H1 (cell line): ENCODE measurements at regions not wholly inside any gene's neighbourhood (a gene's known extent, or its start where the extent isn't known, plus 50 kb on each side); places are given as distances from the start of the nearest gene placed in this dataset.

Experiments
- CTCF ChIA-PET: fragments of 300-600 bp; sonication (Branson Sonifier 250); formaldehyde crosslinking; loops from one replicate; lab custom pipeline; 2021; ENCODE audit not compliant: partially characterized antibody; lab: Charles Lee
- POLR2A ChIA-PET: fragments of 300-600 bp; sonication (Branson Sonifier 250); formaldehyde crosslinking; loops from one replicate; lab custom pipeline; 2021; ENCODE audit warnings: inconsistent platforms; ENCODE audit not compliant: partially characterized antibody; lab: Charles Lee
- DNase-seq, 2 experiments: peaks; one replicate each; pipeline versions ENCODE4 v3.0.0 to v3.0.0-alpha.2; 2010 to 2022; ENCODE audit warnings: low spot score in 2 of 2, low read depth in 1 of 2, mixed read lengths in 1 of 2
- FAIRE-seq: peaks from 2 replicates; lab custom pipeline; 2011; peaks lifted over from hg19 to GRCh38; lab: Jason Lieb, UNC
- H2AFZ ChIP-seq: 2 replicates; pipeline ENCODE4 v1.8.1; 2012; ENCODE audit warnings: low read length, inconsistent platforms
- H2AK5ac ChIP-seq: 2 replicates; pipeline ENCODE4 v1.6.1; 2013; ENCODE audit warnings: low read depth, low read length
- H2BK120ac ChIP-seq: replicated peaks from 2 replicates; pipeline ENCODE3; 2013; ENCODE audit warnings: low read depth, low read length, inconsistent platforms
- H2BK12ac ChIP-seq: 2 replicates; pipeline ENCODE4 v1.6.1; 2013; ENCODE audit warnings: low read depth, low read length
- H2BK15ac ChIP-seq: 2 replicates; pipeline ENCODE4 v1.6.1; 2013; ENCODE audit warnings: low read length
- H2BK20ac ChIP-seq: 2 replicates; pipeline ENCODE4 v1.6.1; 2013; ENCODE audit warnings: low read length
- H2BK5ac ChIP-seq: 2 replicates; pipeline ENCODE4 v1.6.1; 2013; ENCODE audit warnings: low read depth, low read length
- H3K14ac ChIP-seq: 2 replicates; pipeline ENCODE4 v1.6.1; 2013; ENCODE audit warnings: inconsistent platforms; ENCODE audit not compliant: insufficient read length
- H3K18ac ChIP-seq: 2 replicates; pipeline ENCODE4 v1.6.1; 2013; ENCODE audit warnings: low read length; ENCODE audit errors: extremely low read depth
- H3K23ac ChIP-seq: 2 replicates; pipeline ENCODE4 v1.6.1; 2013; ENCODE audit warnings: inconsistent platforms; ENCODE audit not compliant: insufficient read length
- H3K23me2 ChIP-seq: 2 replicates; pipeline ENCODE4 v1.6.1; 2013; ENCODE audit warnings: low read depth, low read length
- H3K27ac ChIP-seq: 2 replicates; pipeline ENCODE4 v1.6.1; 2011; ENCODE audit warnings: low read depth, low read length, inconsistent platforms
- H3K27me3 ChIP-seq, 4 experiments: replicated peaks in 1 of 4; 1 replicate in 1 of 4; 2 replicates in 3 of 4; pipeline versions ENCODE4 v1.6.1 to v1.8.1; 2011 to 2013; ENCODE audit warnings: low read length in 3 of 4, mild to moderate bottlenecking in 3 of 4, inconsistent platforms in 2 of 4, mixed read lengths in 2 of 4, moderate library complexity in 1 of 4; ENCODE audit not compliant: control insufficient read depth in 3 of 4, insufficient read depth in 3 of 4; ENCODE audit errors: extremely low read depth in 1 of 4
- H3K36me3 ChIP-seq, 4 experiments: 2 replicates each; pipeline versions ENCODE4 v1.6.1 to v1.8.1; 2011 to 2013; ENCODE audit warnings: mild to moderate bottlenecking in 4 of 4, low read length in 3 of 4, moderate library complexity in 2 of 4, control low read depth in 1 of 4, inconsistent platforms in 1 of 4; ENCODE audit not compliant: insufficient read depth in 4 of 4, control insufficient read depth in 2 of 4
- H3K4ac ChIP-seq: replicated peaks from 2 replicates; pipeline ENCODE3; 2013; ENCODE audit warnings: low read length, low read depth, mixed read lengths, inconsistent platforms; ENCODE audit not compliant: insufficient read length
- H3K4me1 ChIP-seq, 4 experiments: replicated peaks in 1 of 4; 1 replicate in 1 of 4; 2 replicates in 3 of 4; pipeline versions ENCODE4 v1.6.1 to v1.8.1; 2011 to 2013; ENCODE audit warnings: low read length in 3 of 4, inconsistent platforms in 2 of 4, mixed read lengths in 1 of 4; ENCODE audit not compliant: insufficient read depth in 4 of 4, control insufficient read depth in 3 of 4
- H3K4me2 ChIP-seq, 2 experiments: 2 replicates each; pipeline versions ENCODE4 v1.6.1 to v1.8.1; 2011 to 2013; ENCODE audit warnings: low read depth in 2 of 2, low read length in 2 of 2, control low read depth in 1 of 2, inconsistent platforms in 1 of 2, mild to moderate bottlenecking in 1 of 2; ENCODE audit not compliant: insufficient read depth in 1 of 2
- H3K4me3 ChIP-seq, 4 experiments: fragments of 200-600, 300-600 bp in 1 of 4; sonication (generic), shearing (Covaris generic), sonication (Bioruptor Twin) in 1 of 4; 2 replicates each; pipeline versions ENCODE4 v1.5.1 to v1.8.1; 2011 to 2016; ENCODE audit warnings: low read length in 4 of 4, low read depth in 3 of 4, control low read depth in 2 of 4, inconsistent platforms in 2 of 4, mild to moderate bottlenecking in 2 of 4, mixed read lengths in 1 of 4, moderate library complexity in 1 of 4; ENCODE audit not compliant: insufficient read depth in 2 of 4; ENCODE audit errors: extremely low read depth in 1 of 4
- H3K56ac ChIP-seq: replicated peaks from 2 replicates; pipeline ENCODE3; 2013; ENCODE audit warnings: low read depth, mild to moderate bottlenecking, mixed read lengths, low read length, inconsistent platforms; ENCODE audit not compliant: insufficient read length
- H3K79me1 ChIP-seq: 2 replicates; pipeline ENCODE4 v1.6.1; 2013; ENCODE audit warnings: low read depth, low read length, control low read depth
- H3K79me2 ChIP-seq, 2 experiments: 2 replicates each; pipeline versions ENCODE4 v1.6.1 to v1.8.1; 2012 to 2013; ENCODE audit warnings: low read length in 2 of 2, mild to moderate bottlenecking in 2 of 2, inconsistent platforms in 1 of 2; ENCODE audit not compliant: insufficient read depth in 2 of 2, control insufficient read depth in 1 of 2
- H3K9ac ChIP-seq, 4 experiments: replicated peaks in 1 of 4; 1 replicate in 1 of 4; 2 replicates in 3 of 4; pipeline versions ENCODE4 v1.6.1 to v1.8.1; 2011 to 2013; ENCODE audit warnings: low read depth in 3 of 4, low read length in 3 of 4, control low read depth in 2 of 4, mild to moderate bottlenecking in 2 of 4, moderate library complexity in 2 of 4, inconsistent platforms in 1 of 4; ENCODE audit errors: extremely low read depth in 1 of 4
- H3K9me3 ChIP-seq, 2 experiments: 2 replicates each; pipeline versions ENCODE4 v1.6.1 to v1.8.1; 2012 to 2013; ENCODE audit warnings: mild to moderate bottlenecking in 2 of 2, moderate library complexity in 2 of 2, control low read depth in 1 of 2, inconsistent platforms in 1 of 2, low read depth in 1 of 2, low read length in 1 of 2, mixed read lengths in 1 of 2; ENCODE audit not compliant: insufficient read depth in 2 of 2
- H4K20me1 ChIP-seq, 2 experiments: replicated peaks in 1 of 2; 2 replicates each; pipeline versions ENCODE3 to v1.8.1; 2011 to 2013; ENCODE audit warnings: inconsistent platforms in 2 of 2, low read length in 2 of 2, mild to moderate bottlenecking in 1 of 2; ENCODE audit not compliant: insufficient read depth in 2 of 2, control insufficient read depth in 1 of 2
- H4K5ac ChIP-seq: 2 replicates; pipeline ENCODE4 v1.6.1; 2013; ENCODE audit warnings: low read length, low read depth, mixed read lengths, inconsistent platforms; ENCODE audit not compliant: insufficient read length
- H4K8ac ChIP-seq: 2 replicates; pipeline ENCODE4 v1.8.0; 2013; ENCODE audit warnings: mild to moderate bottlenecking, moderate library complexity, low read length, inconsistent platforms; ENCODE audit not compliant: insufficient read depth; ENCODE audit errors: extremely low read depth
- H4K91ac ChIP-seq: replicated peaks from 2 replicates; pipeline ENCODE3; 2013; ENCODE audit warnings: low read length, mixed read lengths, inconsistent platforms; ENCODE audit not compliant: insufficient read length
- CREB1 ChIP-seq: IDR thresholded peaks from 2 replicates; pipeline ENCODE4 v1.6.1; 2012; ENCODE audit warnings: inconsistent platforms
- HDAC6 ChIP-seq: IDR thresholded peaks from one replicate; pipeline ENCODE4 v1.7.1; 2012; ENCODE audit warnings: low read depth, mild to moderate bottlenecking, inconsistent platforms, low read length, moderate library complexity
- SP2 ChIP-seq: IDR thresholded peaks from 2 replicates; pipeline ENCODE4 v1.6.1; 2012; ENCODE audit warnings: mild to moderate bottlenecking, low read length, inconsistent platforms
- WGBS, 2 experiments: shearing (Covaris generic) in 1 of 2; methylation state at CpG; one replicate each; pipeline versions ENCODE4 v1.1.6 to v1.1.7; 2013 to 2015; ENCODE audit warnings: low lambda C conversion rate in 2 of 2, mixed read lengths in 2 of 2, inconsistent platforms in 1 of 2, low coverage in 1 of 2, missing lambda C conversion rate in 1 of 2; ENCODE audit not compliant: insufficient replicate concordance in 2 of 2, insufficient coverage in 1 of 2, insufficient read length in 1 of 2; ENCODE audit errors: extremely low coverage in 1 of 2, missing lambda C conversion rate in 1 of 2; 5-methylcytosine and 5-hydroxymethylcytosine counted together

DNA sequence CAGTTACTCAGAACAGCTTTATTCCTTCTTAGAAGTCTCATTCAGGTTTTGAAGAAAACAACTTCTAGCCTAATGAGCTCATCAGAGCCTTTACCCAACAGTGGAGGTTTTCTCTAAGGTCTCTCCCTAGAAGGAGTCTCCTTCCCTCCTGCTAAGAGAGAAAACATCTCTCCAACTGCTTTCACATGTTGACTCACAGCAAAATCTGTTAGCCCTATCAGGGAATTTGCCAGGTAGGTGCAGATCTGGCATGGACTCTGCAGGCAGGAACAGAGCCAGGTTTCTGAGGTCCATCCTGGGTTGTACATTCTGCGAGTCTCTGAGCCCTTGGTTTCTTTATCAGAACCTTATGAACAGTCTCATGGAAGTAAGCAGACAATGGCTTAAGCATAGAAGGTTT lies 214.4 kb downstream of the HIPK3 start:
- Histone ChIP-seq H2BK12ac (no peak overlapping the region), H3K4me3 (no peak overlapping the region), H2BK20ac (no peak overlapping the region), H2BK15ac (no peak overlapping the region), H3K27me3 (no peaks in the 10 kb centered on the region), H2AFZ (no peak overlapping the region), H4K5ac (no peak overlapping the region), H3K18ac (no peak overlapping the region), H3K9me3 (0 out of 4 replicates have a peak, but pooled peaks cover 0 to 3% of the 10 kb centered on the region in 2 experiments), H3K27ac (no peak overlapping the region), H4K91ac (no peak overlapping the region), H2AK5ac (no peak overlapping the region), H3K23me2 (no peaks in the 10 kb centered on the region), H4K8ac (no peak overlapping the region), H3K36me3 (no peaks in the 10 kb centered on the region), H2BK5ac (no peak overlapping the region), H3K14ac (no peak overlapping the region), H3K23ac (no peak overlapping the region), H3K4me2 (no peak overlapping the region), H3K56ac (no peak overlapping the region), H3K4me1 (no peaks in the 10 kb centered on the region), H3K4ac (no peak overlapping the region), H3K9ac (no peak overlapping the region), H4K20me1 (no peaks in the 10 kb centered on the region), H2BK120ac (no peak overlapping the region), H3K79me1 (no peaks in the 10 kb centered on the region), H3K79me2 (no peaks in the 10 kb centered on the region)
- CTCF ChIA-PET: no interaction called here
- POLR2A ChIA-PET: no interaction called here
- FAIRE-seq: no peak
- 74% methylated on average over 1 of the region's 1 CpG; no CpG with 5 or more reads in 1 of the 2 experiments for WGBS, 2 experiments
- DNase-seq: no peak
- TF ChIP-seq HDAC6 (no peak), SP2 (no peak), CREB1 (no peak)
